PC-3 (cell line): ENCODE measurements at regions not wholly inside any gene's neighbourhood (a gene's known extent, or its start where the extent isn't known, plus 50 kb on each side); places are given as distances from the start of the nearest gene placed in this dataset.
"Not testable (repeated sequence)": the region's sequence is repeated elsewhere in the genome, so short reads cannot be mapped to it uniquely, and the experiment has no call there.

Source experiments
- ATAC-seq: fragments of 200-7000 bp; cut with Tn5 transposase; 2 replicates; pipeline ENCODE4 v1.9.1; 2020; ENCODE audit warnings: mild to moderate bottlenecking, moderate library complexity
- BruUV-seq: library from RNA; stranded (reverse); fragments of 400-500 nt; replicated peaks from 2 replicates; lab custom pipeline; 2021; lab: Mats Ljungman, UMichigan
- CTCF ChIA-PET: fragments of 300-600 bp; sonication (Branson Sonifier 250); formaldehyde crosslinking; loops from one replicate; lab custom pipeline; 2022; ENCODE audit warnings: antibody characterized with exemption; lab: Charles Lee
- POLR2A ChIA-PET: fragments of 300-600 bp; sonication (Branson Sonifier 250); formaldehyde crosslinking; loops from one replicate; lab custom pipeline; 2022; ENCODE audit warnings: antibody characterized with exemption; ENCODE audit not compliant: unreplicated experiment; lab: Charles Lee
- DNase-seq: peaks from one replicate; pipeline ENCODE4 v3.0.0-alpha.2; 2015
- H2AFZ ChIP-seq: fragments of 300-600 bp; sonication (generic); 2 replicates; pipeline ENCODE4 v1.6.0; 2016; ENCODE audit warnings: antibody characterized with exemption, low read length
- H3F3A ChIP-seq: fragments of 300-600 bp; sonication (generic); one replicate; pipeline ENCODE4 v1.6.0; 2017; ENCODE audit warnings: antibody characterized with exemption, low read length, control low read depth, mild to moderate bottlenecking; ENCODE audit not compliant: unreplicated experiment
- H3K27ac ChIP-seq: fragments of 300-600 bp; sonication (generic); 2 replicates; pipeline ENCODE4 v1.5.1; 2016; ENCODE audit warnings: mild to moderate bottlenecking, low read length
- H3K27me3 ChIP-seq: fragments of 300-600 bp; sonication (generic); 2 replicates; pipeline ENCODE4 v1.6.1; 2016; ENCODE audit warnings: low read length, mixed read lengths
- H3K36me3 ChIP-seq: fragments of 300-600 bp; sonication (generic); 2 replicates; pipeline ENCODE4 v1.6.1; 2016; ENCODE audit warnings: low read depth, mixed run types, low read length, mixed read lengths
- H3K4me1 ChIP-seq: fragments of 300-600 bp; sonication (generic); 2 replicates; pipeline ENCODE4 v1.5.1; 2016; ENCODE audit warnings: low read length; ENCODE audit not compliant: insufficient read depth
- H3K4me2 ChIP-seq: fragments of 300-600 bp; sonication (generic); 2 replicates; pipeline ENCODE4 v1.6.0; 2016; ENCODE audit warnings: low read length
- H3K4me3 ChIP-seq: fragments of 300-600 bp; sonication (generic); 2 replicates; pipeline ENCODE4 v1.5.1; 2016; ENCODE audit warnings: mild to moderate bottlenecking, low read length, mixed read lengths
- H3K79me2 ChIP-seq: fragments of 300-600 bp; sonication (generic); 2 replicates; pipeline ENCODE4 v1.6.1; 2017; ENCODE audit warnings: low read length, mixed read lengths
- H3K9ac ChIP-seq: fragments of 300-600 bp; sonication (generic); 2 replicates; pipeline ENCODE4 v1.6.0; 2016; ENCODE audit warnings: mild to moderate bottlenecking, low read length
- H3K9me2 ChIP-seq: fragments of 300-600 bp; sonication (generic); replicated peaks from 2 replicates; pipeline ENCODE4 v1.6.1; 2016; ENCODE audit warnings: mixed run types, low read length, mixed read lengths
- H3K9me3 ChIP-seq: fragments of 300-600 bp; sonication (generic); 2 replicates; pipeline ENCODE4 v1.6.1; 2016; ENCODE audit warnings: low read length, mixed read lengths
- H4K20me1 ChIP-seq: fragments of 300-600 bp; sonication (generic); 2 replicates; pipeline ENCODE4 v1.6.1; 2016; ENCODE audit warnings: low read length, mixed read lengths
- CTCF ChIP-seq: fragments of 300-600 bp; sonication (generic); conservative IDR thresholded peaks from 2 replicates; pipeline ENCODE4 v1.5.1; 2017; ENCODE audit warnings: antibody characterized with exemption, low read depth, mild to moderate bottlenecking, low read length
- EZH2 ChIP-seq: fragments of 300-600 bp; sonication (generic); IDR thresholded peaks from one replicate; pipeline ENCODE4 v1.6.1; 2017; ENCODE audit warnings: antibody characterized with exemption, mild to moderate bottlenecking, low read length; ENCODE audit not compliant: unreplicated experiment
- EZH2phosphoT487 ChIP-seq: fragments of 300-600 bp; sonication (generic); IDR thresholded peaks from 2 replicates; pipeline ENCODE4 v1.6.1; 2018; ENCODE audit warnings: mild to moderate bottlenecking, antibody characterized with exemption, low read length, borderline replicate concordance
- intact Hi-C: fragments of 100-400 bp; cut with micrococcal nuclease; formaldehyde crosslinking; loops from 2 replicates; pipeline ENCODE4 v1.9.0; 2023

- TF ChIP-seq EZH2phosphoT487 (no peak), CTCF (no peak), EZH2 (no peak)
- intact Hi-C loops, result no loop called here
- CTCF ChIA-PET, result interaction anchor here (0.6 kb wide), 1 partner anchor 390 kb away, joined by 3 read pairs; no protein-coding TSS in a partner anchor
Observed at GRCh38 chr6:166703149-166703710, 76.2 kb upstream of the RPS6KA2 start.

GRCh38 chr6:166701424-166701823 lies 74.4 kb upstream of the RPS6KA2 start:
- not testable (repeated sequence) for BruUV-seq

More at GRCh38 chr6:166703149-166703710, 76.2 kb upstream of the RPS6KA2 start:
- DNase-seq (no peak), ATAC-seq (no peak)
- Histone ChIP-seq H3K79me2 (no peaks in the 10 kb centered on the region), H3K4me1 (0 out of 2 replicates have a peak, but pooled peaks cover 9% of the 10 kb centered on the region), H3K9me3 (no peaks in the 10 kb centered on the region), H3K9me2 (no peaks in the 10 kb centered on the region), H3K4me3 (no peak overlapping the region), H3K9ac (no peak overlapping the region), H3F3A (no peaks in the 10 kb centered on the region), H3K27me3 (no peaks in the 10 kb centered on the region), H3K27ac (no peak overlapping the region), H2AFZ (no peak overlapping the region), H3K4me2 (no peak overlapping the region), H4K20me1 (no peaks in the 10 kb centered on the region), H3K36me3 (no peaks in the 10 kb centered on the region)
- BruUV-seq, result no TSS peak
- POLR2A ChIA-PET, result no interaction called here

GRCh38 chr6:166700871-166701270 lies 73.8 kb upstream of the RPS6KA2 start:
- DNase-seq, intact Hi-C loops, BruUV-seq, H3K4me1 ChIP-seq, H3F3A ChIP-seq, H3K4me2 ChIP-seq, H3K9ac ChIP-seq, H4K20me1 ChIP-seq, H3K27ac ChIP-seq, H3K36me3 ChIP-seq, H3K27me3 ChIP-seq, H3K79me2 ChIP-seq, ATAC-seq, H3K9me3 ChIP-seq, H3K4me3 ChIP-seq, POLR2A ChIA-PET, H3K9me2 ChIP-seq, CTCF ChIA-PET, H2AFZ ChIP-seq: not testable (repeated sequence)

More at GRCh38 chr6:166701424-166701823, 74.4 kb upstream of the RPS6KA2 start:
- H3K36me3 ChIP-seq, H3K79me2 ChIP-seq, H3F3A ChIP-seq, H2AFZ ChIP-seq, H3K9ac ChIP-seq, H3K27ac ChIP-seq, POLR2A ChIA-PET, H3K9me3 ChIP-seq, CTCF ChIA-PET, DNase-seq, H3K4me3 ChIP-seq, H4K20me1 ChIP-seq, ATAC-seq, intact Hi-C loops, H3K4me1 ChIP-seq, H3K4me2 ChIP-seq, H3K27me3 ChIP-seq, H3K9me2 ChIP-seq: not testable (repeated sequence)

- H3K27me3 ChIP-seq, result no peaks in the 10 kb centered on the region
- no peak overlapping the region for H3K27ac ChIP-seq
- no peaks in the 10 kb centered on the region for H3K36me3 ChIP-seq
- no peaks in the 10 kb centered on the region for H3K79me2 ChIP-seq
- no peak overlapping the region for H2AFZ ChIP-seq
- H3K9me2 ChIP-seq, result no peaks in the 10 kb centered on the region
- CTCF ChIA-PET, result no interaction called here
- H3K4me1 ChIP-seq, result no peaks in the 10 kb centered on the region; the same call in 1 of the 2 replicates
- POLR2A ChIA-PET, result no interaction called here
- no peak overlapping the region for H3K4me3 ChIP-seq
- H4K20me1 ChIP-seq, result no peaks in the 10 kb centered on the region
- DNase-seq (no peak), ATAC-seq (no peak)
- no peak overlapping the region for H3K9ac ChIP-seq
- no peaks in the 10 kb centered on the region for H3K9me3 ChIP-seq
- H3F3A ChIP-seq, result no peaks in the 10 kb centered on the region
- intact Hi-C loops, result no loop called here
- H3K4me2 ChIP-seq, result no peak overlapping the region
- no TSS peak for BruUV-seq
- TF ChIP-seq CTCF (no peak), EZH2 (no peak), EZH2phosphoT487 (no peak)
Observed at GRCh38 chr6:166697113-166697512, 70.1 kb upstream of the RPS6KA2 start.
